ENCODE measurements at regions not wholly inside any gene's neighbourhood (a gene's known extent, or its start where the extent isn't known, plus 50 kb on each side); places are given as distances from the start of the nearest gene placed in this dataset.

DNA sequence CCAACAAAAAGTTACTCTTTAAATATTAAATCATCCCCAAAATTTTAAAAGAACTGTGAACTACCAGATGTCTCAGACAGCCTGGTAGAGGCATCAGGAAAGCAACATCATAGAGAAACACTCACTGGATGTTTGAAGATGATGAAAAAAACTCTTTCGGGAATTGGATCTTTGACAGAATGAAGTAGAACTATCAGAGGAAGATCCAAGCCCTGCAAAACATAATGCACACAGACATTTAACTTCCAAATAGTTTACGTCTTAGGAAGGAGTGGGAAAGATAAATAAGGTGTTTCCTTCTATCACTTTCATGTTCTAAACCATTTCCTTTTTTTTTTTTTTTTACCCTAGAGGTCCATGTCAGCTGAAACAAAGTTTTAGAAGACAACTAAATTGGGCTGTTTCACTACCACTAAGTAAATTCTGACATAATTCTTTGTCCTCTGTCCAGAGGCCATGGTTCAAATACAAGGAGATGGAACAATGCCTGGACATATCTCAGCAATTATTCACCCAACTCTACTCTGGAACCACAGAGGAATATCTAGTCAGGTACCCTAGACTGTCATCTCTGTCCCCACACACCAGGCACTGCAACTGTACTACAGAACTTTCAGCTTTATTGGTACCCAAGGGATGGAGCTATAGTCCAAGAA, 217.7 kb upstream of the INTU start:
- Histone ChIP-seq H3K27me3 (replicated peaks in 1 of 7) (no peaks in the 10 kb centered on the region), H3K27ac (no peak overlapping the region), H3K4me1 (no peaks in the 10 kb centered on the region), H3K36me3 (no peaks in the 10 kb centered on the region), H3K9me3 (no peaks in the 10 kb centered on the region), H3K4me3 (no peak overlapping the region)
- intact Hi-C loops (cut with DNase I; ENCODE audit: low total_unique reads): no loop called here
- DNase-seq: no peak
- 64 to 73% (median 67%) methylated on average over 2 of the region's 2 CpGs for WGBS, 5 donors
- TF ChIP-seq POLR2A (IDR thresholded peaks at IDR 0.05): no peak
- TF ChIP-seq POLR2AphosphoS5 (IDR thresholded peaks at IDR 0.05): no peak
- TF ChIP-seq, protein P1, sequence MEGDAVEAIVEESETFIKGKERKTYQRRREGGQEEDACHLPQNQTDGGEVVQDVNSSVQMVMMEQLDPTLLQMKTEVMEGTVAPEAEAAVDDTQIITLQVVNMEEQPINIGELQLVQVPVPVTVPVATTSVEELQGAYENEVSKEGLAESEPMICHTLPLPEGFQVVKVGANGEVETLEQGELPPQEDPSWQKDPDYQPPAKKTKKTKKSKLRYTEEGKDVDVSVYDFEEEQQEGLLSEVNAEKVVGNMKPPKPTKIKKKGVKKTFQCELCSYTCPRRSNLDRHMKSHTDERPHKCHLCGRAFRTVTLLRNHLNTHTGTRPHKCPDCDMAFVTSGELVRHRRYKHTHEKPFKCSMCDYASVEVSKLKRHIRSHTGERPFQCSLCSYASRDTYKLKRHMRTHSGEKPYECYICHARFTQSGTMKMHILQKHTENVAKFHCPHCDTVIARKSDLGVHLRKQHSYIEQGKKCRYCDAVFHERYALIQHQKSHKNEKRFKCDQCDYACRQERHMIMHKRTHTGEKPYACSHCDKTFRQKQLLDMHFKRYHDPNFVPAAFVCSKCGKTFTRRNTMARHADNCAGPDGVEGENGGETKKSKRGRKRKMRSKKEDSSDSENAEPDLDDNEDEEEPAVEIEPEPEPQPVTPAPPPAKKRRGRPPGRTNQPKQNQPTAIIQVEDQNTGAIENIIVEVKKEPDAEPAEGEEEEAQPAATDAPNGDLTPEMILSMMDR (IDR thresholded peaks at IDR 0.05 in 8 of 11, conservative IDR thresholded peaks at IDR 0.05 in 3 of 11): no peak

DNA sequence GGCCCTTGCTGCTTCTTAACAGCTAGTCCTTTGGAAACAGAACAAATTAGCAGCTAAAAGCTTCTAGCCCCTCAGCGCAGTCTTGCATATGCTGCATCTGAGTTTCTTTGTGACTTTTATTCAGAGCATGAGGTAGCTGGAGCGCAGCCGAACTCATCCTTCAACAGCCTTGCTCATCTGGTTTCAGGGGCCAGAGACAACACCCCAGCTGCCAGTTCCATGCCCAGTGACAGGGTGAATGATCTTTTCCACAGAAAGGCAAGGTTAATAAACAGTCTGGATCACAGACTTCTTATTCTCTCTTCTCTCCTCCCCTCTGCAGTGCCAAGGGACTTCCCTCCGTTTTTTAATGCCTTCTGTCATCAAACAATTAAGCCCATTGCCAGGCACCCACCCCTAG, 216.6 kb upstream of the INTU start:
- Histone ChIP-seq H3K9me3 (no peaks in the 10 kb centered on the region), H3K27me3 (replicated peaks in 1 of 7) (no peaks in the 10 kb centered on the region), H3K4me1 (no peaks in the 10 kb centered on the region), H3K27ac (no peak overlapping the region), H3K36me3 (no peaks in the 10 kb centered on the region), H3K4me3 (no peak overlapping the region)
- intact Hi-C loops (cut with DNase I; ENCODE audit: low total_unique reads): no loop called here
- no peak for DNase-seq
- TF ChIP-seq POLR2AphosphoS5 (IDR thresholded peaks at IDR 0.05): no peak
- no peak for TF ChIP-seq POLR2A (IDR thresholded peaks at IDR 0.05)
- TF ChIP-seq, protein P1 (IDR thresholded peaks at IDR 0.05 in 8 of 11, conservative IDR thresholded peaks at IDR 0.05 in 3 of 11): no peak
- WGBS, 5 donors: 83 to 95% (median 93%) methylated on average over 4 of the region's 4 CpGs

DNA sequence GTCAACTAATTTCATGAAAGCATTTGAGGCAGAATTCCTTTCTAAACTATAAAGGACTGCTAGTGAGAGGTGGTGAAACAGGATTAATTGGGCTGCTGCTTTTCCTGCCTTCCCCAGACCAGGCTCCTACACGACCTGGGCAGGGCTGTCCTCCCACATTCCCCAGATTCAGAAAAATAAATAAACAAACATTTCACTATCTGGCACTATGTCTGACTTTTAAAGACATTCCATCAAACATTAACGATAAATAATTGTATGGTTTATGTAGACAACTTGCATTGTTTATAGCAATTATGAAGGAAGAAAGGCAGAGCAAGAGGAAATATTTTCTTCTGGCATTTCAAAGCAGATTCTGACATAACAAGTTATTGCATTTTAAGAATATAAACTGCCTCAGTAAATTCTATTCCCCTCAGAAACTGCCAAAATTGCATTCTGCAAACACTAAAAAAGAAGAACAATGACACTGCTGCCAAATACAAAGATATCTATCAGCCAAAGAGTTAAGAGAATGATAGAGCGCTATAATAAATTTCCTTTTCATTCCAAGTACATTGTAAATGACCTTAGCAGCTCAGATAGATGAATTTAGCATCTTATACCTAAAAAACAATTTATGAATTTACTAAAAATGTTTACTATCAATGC, 214.7 kb upstream of the INTU start:
- TF ChIP-seq, protein P1 (IDR thresholded peaks at IDR 0.05 in 8 of 11, conservative IDR thresholded peaks at IDR 0.05 in 3 of 11): no peak
- TF ChIP-seq POLR2AphosphoS5 (IDR thresholded peaks at IDR 0.05): no peak
- no peak for TF ChIP-seq POLR2A (IDR thresholded peaks at IDR 0.05)
- Histone ChIP-seq H3K27ac (no peak overlapping the region), H3K4me3 (no peak overlapping the region), H3K36me3 (no peaks in the 10 kb centered on the region), H3K27me3 (replicated peaks in 1 of 7) (no peaks in the 10 kb centered on the region), H3K9me3 (no peaks in the 10 kb centered on the region), H3K4me1 (no peaks in the 10 kb centered on the region)
- DNase-seq: no peak
- intact Hi-C loops (cut with DNase I; ENCODE audit: low total_unique reads): no loop called here
- WGBS, 5 donors: 41 to 49% (median 47%) methylated on average over 3 of the region's 3 CpGs

DNA sequence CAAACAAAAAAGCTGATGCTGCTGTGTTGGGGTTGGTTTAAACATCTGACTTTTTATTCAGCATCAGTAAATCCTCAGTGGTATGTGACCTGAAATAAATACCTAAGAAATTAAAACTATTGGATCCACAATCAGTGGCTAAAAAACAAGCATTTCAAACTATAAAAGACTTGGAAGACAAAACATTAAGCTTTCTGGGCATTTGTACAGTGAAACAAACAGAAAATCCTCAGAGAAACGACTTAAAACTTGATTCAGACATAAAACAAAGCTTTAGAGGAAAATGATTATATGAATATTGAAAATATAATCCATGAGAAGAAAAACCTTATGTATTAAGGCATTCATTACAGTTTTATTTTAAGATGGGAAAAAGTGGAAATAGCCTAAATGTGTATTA, 213.3 kb upstream of the INTU start:
- no peaks in the 10 kb centered on the region for H3K36me3 ChIP-seq
- H3K4me3 ChIP-seq: no peak overlapping the region
- 26 to 50% (median 47%) methylated on average over 1 of the region's 1 CpG for WGBS, 5 donors
- no peak overlapping the region for H3K27ac ChIP-seq
- H3K27me3 ChIP-seq (replicated peaks in 1 of 7): no peaks in the 10 kb centered on the region
- no peaks in the 10 kb centered on the region for H3K9me3 ChIP-seq
- TF ChIP-seq, protein P1 (IDR thresholded peaks at IDR 0.05 in 8 of 11, conservative IDR thresholded peaks at IDR 0.05 in 3 of 11): no peak
- TF ChIP-seq POLR2A (IDR thresholded peaks at IDR 0.05): no peak
- TF ChIP-seq POLR2AphosphoS5 (IDR thresholded peaks at IDR 0.05): no peak
- no peaks in the 10 kb centered on the region for H3K4me1 ChIP-seq
- intact Hi-C loops (cut with DNase I; ENCODE audit: low total_unique reads): no loop called here
- DNase-seq: no peak

Data from spleen (tissue), 11 donors.